HCT116 (cell line): ENCODE measurements at regions not wholly inside any gene's neighbourhood (a gene's known extent, or its start where the extent isn't known, plus 50 kb on each side); places are given as distances from the start of the nearest gene placed in this dataset.
"Not testable (repeated sequence)": the region's sequence is repeated elsewhere in the genome, so short reads cannot be mapped to it uniquely, and the experiment has no call there.

Source experiments
- ATAC-seq: fragments of 200-7000 bp; cut with Tn5 transposase; 2 replicates; pipeline ENCODE4 v1.9.1; 2020; ENCODE audit warnings: mild to moderate bottlenecking, moderate library complexity
- BruUV-seq: library from RNA; stranded (reverse); fragments of 400-500 nt; replicated peaks from 2 replicates; lab custom pipeline; 2021; lab: Mats Ljungman, UMichigan
- CTCF ChIA-PET: fragments of 300-600 bp; sonication (Branson Sonifier 250); formaldehyde crosslinking; loops from one replicate; lab custom pipeline; 2021; ENCODE audit warnings: antibody characterized with exemption; lab: Charles Lee
- POLR2A ChIA-PET: fragments of 300-600, 350-600 bp; sonication (Branson Sonifier 250); formaldehyde crosslinking; loops from one replicate; lab custom pipeline; 2021; ENCODE audit warnings: antibody characterized with exemption; lab: Charles Lee
- RAD21 ChIA-PET, 2 experiments: fragments of 300-600 bp; sonication (Branson Sonifier 250); formaldehyde crosslinking; loops; one replicate each; lab custom pipeline; 2023; ENCODE audit warnings: low total read pairs in 2 of 2; ENCODE audit not compliant: uncharacterized antibody in 2 of 2, unreplicated experiment in 2 of 2, low non-redundant PET in 1 of 2; lab: Charles Lee
- DNase-seq: peaks from one replicate; pipeline ENCODE4 v3.0.0-alpha.2; 2010; ENCODE audit warnings: low read depth, low spot score
- H2AFZ ChIP-seq: fragments of 200-600 bp; shearing (Covaris generic), sonication (generic); 2 replicates; pipeline ENCODE4 v1.6.1; 2017; ENCODE audit warnings: low read depth, mixed run types, mixed read lengths, antibody characterized with exemption, low read length; ENCODE audit not compliant: poor library complexity, severe bottlenecking
- H3K27ac ChIP-seq: 2 replicates; pipeline ENCODE4 v1.5.1; 2012; ENCODE audit warnings: low read depth, low read length
- H3K27me3 ChIP-seq: fragments of 200-600 bp; sonication (generic); 2 replicates; pipeline ENCODE4 v1.6.1; 2016; ENCODE audit warnings: mixed run types, low read length, mixed read lengths; ENCODE audit not compliant: insufficient read depth
- H3K36me3 ChIP-seq, 2 experiments: fragments of 200-500 bp in 1 of 2; fragments of 200-600 bp in 1 of 2; sonication (Bioruptor generic) in 1 of 2; sonication (generic) in 1 of 2; 2 replicates each; pipeline versions ENCODE4 v1.5.1 to v1.6.1; 2014 to 2016; ENCODE audit warnings: low read length in 2 of 2, inconsistent platforms in 1 of 2, mixed read lengths in 1 of 2, mixed run types in 1 of 2; ENCODE audit not compliant: insufficient read depth in 2 of 2, control insufficient read depth in 1 of 2
- H3K4me1 ChIP-seq, 2 experiments: fragments of 200-600 bp in 1 of 2; sonication (generic) in 1 of 2; 2 replicates each; pipeline versions ENCODE4 v1.5.1 to v1.6.1; 2012 to 2017; ENCODE audit warnings: low read length in 2 of 2, inconsistent platforms in 1 of 2, mild to moderate bottlenecking in 1 of 2, mixed read lengths in 1 of 2, mixed run types in 1 of 2, moderate library complexity in 1 of 2; ENCODE audit not compliant: insufficient read depth in 2 of 2, control insufficient read depth in 1 of 2
- H3K4me2 ChIP-seq: fragments of 200-600 bp; sonication (generic); 2 replicates; pipeline ENCODE4 v1.6.1; 2017; ENCODE audit warnings: mixed run types, low read length, mixed read lengths
- H3K4me3 ChIP-seq, 2 experiments: fragments of 200-600 bp in 1 of 2; sonication (generic) in 1 of 2; replicated peaks in 1 of 2; 2 replicates each; pipeline ENCODE4 v1.5.1; 2011 to 2016; ENCODE audit warnings: low read length in 2 of 2, control low read depth in 1 of 2, low read depth in 1 of 2, mild to moderate bottlenecking in 1 of 2, mixed read lengths in 1 of 2, mixed run types in 1 of 2
- H3K79me2 ChIP-seq: fragments of 200-600 bp; sonication (generic); 2 replicates; pipeline ENCODE4 v1.6.1; 2017; ENCODE audit warnings: mild to moderate bottlenecking, mixed run types, low read length, moderate library complexity, mixed read lengths; ENCODE audit not compliant: insufficient read depth
- H3K9ac ChIP-seq: fragments of 200-600 bp; sonication (generic); 2 replicates; pipeline ENCODE4 v1.6.1; 2016; ENCODE audit warnings: low read length, mixed read lengths
- H3K9me2 ChIP-seq: fragments of 200-600 bp; sonication (generic), shearing (Covaris generic); 2 replicates; pipeline ENCODE4 v1.6.1; 2017; ENCODE audit warnings: mixed run types, mild to moderate bottlenecking, moderate library complexity; ENCODE audit not compliant: insufficient read depth
- H3K9me3 ChIP-seq, 2 experiments: fragments of 200-500 bp in 1 of 2; fragments of 200-600 bp in 1 of 2; sonication (Bioruptor generic) in 1 of 2; sonication (generic) in 1 of 2; 2 replicates each; pipeline ENCODE4 v1.6.1; 2014 to 2017; ENCODE audit warnings: low read length in 2 of 2, mixed read lengths in 2 of 2, inconsistent platforms in 1 of 2, low read depth in 1 of 2, mild to moderate bottlenecking in 1 of 2, mixed run types in 1 of 2, moderate library complexity in 1 of 2; ENCODE audit not compliant: control insufficient read depth in 1 of 2, insufficient read depth in 1 of 2
- H4K20me1 ChIP-seq: fragments of 200-600 bp; sonication (generic), shearing (Covaris generic); 2 replicates; pipeline ENCODE4 v1.6.1; 2017; ENCODE audit warnings: mixed run types, mild to moderate bottlenecking, moderate library complexity; ENCODE audit not compliant: insufficient read depth
- ELF1 ChIP-seq: IDR thresholded peaks from 2 replicates; pipeline ENCODE4 v1.6.1; 2012; ENCODE audit warnings: low read depth, borderline replicate concordance
- POLR2A ChIP-seq: IDR thresholded peaks from 2 replicates; pipeline ENCODE4 v1.7.0; 2011; ENCODE audit warnings: borderline replicate concordance; ENCODE audit not compliant: insufficient read depth, insufficient read length; ENCODE audit errors: extremely low read depth
- POLR2AphosphoS5 ChIP-seq: IDR thresholded peaks from 2 replicates; pipeline ENCODE4 v1.6.1; 2011; ENCODE audit warnings: mild to moderate bottlenecking, low read depth, low read length, moderate library complexity
- RAD21 ChIP-seq: IDR thresholded peaks from 2 replicates; pipeline ENCODE4 v1.6.1; 2012; ENCODE audit warnings: low read depth, mild to moderate bottlenecking
- SIN3A ChIP-seq: IDR thresholded peaks from 2 replicates; pipeline ENCODE4 v1.6.1; 2012; ENCODE audit warnings: low read depth
- SP1 ChIP-seq: IDR thresholded peaks from 2 replicates; pipeline ENCODE4 v1.6.1; 2012; ENCODE audit warnings: low read depth
- intact Hi-C: fragments of 100-400 bp; cut with micrococcal nuclease; formaldehyde crosslinking; loops from 2 replicates; pipeline ENCODE4 v1.10.0; 2022
- TF ChIP-seq, protein P1 (sequence below): IDR thresholded peaks from 2 replicates; pipeline ENCODE4 v1.6.1; 2012

DNA sequence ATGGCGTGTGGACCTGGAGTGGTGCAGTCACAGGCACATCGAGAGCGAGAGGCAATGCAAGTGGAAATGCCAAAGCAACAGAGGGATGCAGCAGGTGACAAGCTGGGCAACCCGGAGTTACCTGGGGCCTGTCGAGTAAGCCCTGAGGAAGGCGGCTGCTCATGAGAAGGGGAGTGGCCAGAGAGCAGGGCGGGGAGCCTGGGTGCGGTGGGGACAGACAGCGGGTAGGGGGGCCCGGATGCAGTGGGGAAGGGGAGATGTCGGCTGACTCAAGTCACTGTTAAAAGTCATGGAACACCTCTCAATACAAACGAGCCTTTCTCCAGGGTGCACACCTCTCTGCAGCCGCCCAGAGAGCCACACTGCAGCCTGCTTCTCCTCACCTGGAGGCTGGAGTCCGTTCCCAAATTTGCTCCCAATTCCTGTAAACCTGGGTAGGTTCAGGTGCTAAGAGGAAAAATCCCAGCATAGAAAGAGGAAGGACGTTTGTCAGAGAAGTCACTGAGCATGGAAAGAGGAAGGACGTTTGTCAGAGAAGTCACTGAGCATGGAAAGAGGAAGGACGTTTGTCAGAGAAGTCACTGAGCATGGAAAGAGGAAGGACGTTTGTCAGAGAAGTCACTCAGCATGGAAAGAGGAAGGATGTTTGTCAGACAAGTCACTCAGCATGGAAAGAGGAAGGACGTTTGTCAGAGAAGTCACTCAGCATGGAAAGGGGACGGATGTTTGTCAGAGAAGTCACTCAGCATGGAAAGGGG is 71.7 kb upstream of the TWIST2 start:
- POLR2A ChIA-PET: no interaction called here
- BruUV-seq: no TSS peak
- RAD21 ChIA-PET: no interaction called here

DNA sequence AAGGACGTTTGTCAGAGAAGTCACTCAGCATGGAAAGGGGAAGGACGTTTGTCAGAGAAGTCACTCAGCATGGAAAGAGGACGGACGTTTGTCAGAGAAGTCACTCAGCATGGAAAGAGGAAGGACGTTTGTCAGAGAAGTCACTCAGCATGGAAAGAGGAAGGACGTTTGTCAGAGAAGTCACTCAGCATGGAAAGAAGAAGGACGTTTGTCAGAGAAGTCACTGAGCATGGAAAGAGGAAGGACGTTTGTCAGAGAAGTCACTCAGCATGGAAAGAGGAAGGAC is 71.2 kb upstream of the TWIST2 start:
- H3K36me3 ChIP-seq, DNase-seq, H3K9me2 ChIP-seq, H4K20me1 ChIP-seq, RAD21 ChIA-PET, H3K9ac ChIP-seq, CTCF ChIA-PET, intact Hi-C loops, H3K4me2 ChIP-seq, ATAC-seq, H3K9me3 ChIP-seq, H3K79me2 ChIP-seq, H2AFZ ChIP-seq, BruUV-seq, H3K4me1 ChIP-seq, POLR2A ChIA-PET, H3K4me3 ChIP-seq, H3K27me3 ChIP-seq, H3K27ac ChIP-seq: not testable (repeated sequence)

More for the DNA sequence above, 71.7 kb upstream of the TWIST2 start:
- H2AFZ ChIP-seq: no peak overlapping the region
- no peak overlapping the region for H3K27ac ChIP-seq
- no peak overlapping the region for H3K4me2 ChIP-seq
- intact Hi-C loops: no loop called here
- peaks cover 5% of the 10 kb centered on the region; the same call in 1 of the 2 replicates for H3K27me3 ChIP-seq
- no peaks in the 10 kb centered on the region for H3K4me1 ChIP-seq
- CTCF ChIA-PET: no interaction called here
- no peak overlapping the region for H3K9ac ChIP-seq
- no peak overlapping the region for H3K4me3 ChIP-seq
- H3K9me2 ChIP-seq: no peaks in the 10 kb centered on the region
- no peak for TF ChIP-seq SP1
- no peak for TF ChIP-seq RAD21
- no peak for TF ChIP-seq ELF1
- TF ChIP-seq POLR2A: no peak
- TF ChIP-seq, protein P1, sequence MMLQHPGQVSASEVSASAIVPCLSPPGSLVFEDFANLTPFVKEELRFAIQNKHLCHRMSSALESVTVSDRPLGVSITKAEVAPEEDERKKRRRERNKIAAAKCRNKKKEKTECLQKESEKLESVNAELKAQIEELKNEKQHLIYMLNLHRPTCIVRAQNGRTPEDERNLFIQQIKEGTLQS: no peak
- TF ChIP-seq SIN3A: no peak
- TF ChIP-seq POLR2AphosphoS5: no peak
- ATAC-seq (no peak), DNase-seq (no peak)
- H3K79me2 ChIP-seq: no peaks in the 10 kb centered on the region
- no peaks in the 10 kb centered on the region for H3K9me3 ChIP-seq
- H3K36me3 ChIP-seq: no peaks in the 10 kb centered on the region
- H4K20me1 ChIP-seq: no peaks in the 10 kb centered on the region
